Keratinocyte (primary cell): ENCODE measurements at regions not wholly inside any gene's neighbourhood (a gene's known extent, or its start where the extent isn't known, plus 50 kb on each side); places are given as distances from the start of the nearest gene placed in this dataset.
"Not testable (repeated sequence)": the region's sequence is repeated elsewhere in the genome, so short reads cannot be mapped to it uniquely, and the experiment has no call there.

Source experiments
- DNase-seq: peaks from one replicate; pipeline ENCODE4 v3.0.0-alpha.2; 2011; ENCODE audit warnings: low read depth, missing footprints, low spot score
- FAIRE-seq: peaks from 2 replicates; lab custom pipeline; 2011; peaks lifted over from hg19 to GRCh38; lab: Jason Lieb, UNC
- H2AFZ ChIP-seq: 2 replicates; pipeline ENCODE4 v1.6.0; 2012; ENCODE audit warnings: low read length, control low read depth, inconsistent platforms; ENCODE audit not compliant: control insufficient read depth
- H3K27ac ChIP-seq: 2 replicates; pipeline ENCODE4 v1.5.1; 2011; ENCODE audit warnings: low read length; ENCODE audit not compliant: control insufficient read depth, insufficient read depth
- H3K27me3 ChIP-seq: 3 replicates; pipeline ENCODE4 v1.6.0; 2011; ENCODE audit warnings: low read length; ENCODE audit not compliant: control insufficient read depth, insufficient read depth; ENCODE audit errors: extremely low read depth
- H3K36me3 ChIP-seq, 2 experiments: 2 replicates in 1 of 2; 3 replicates in 1 of 2; pipeline ENCODE4 v1.5.1; 2011; ENCODE audit warnings: low read length in 2 of 2, mild to moderate bottlenecking in 1 of 2; ENCODE audit not compliant: control insufficient read depth in 2 of 2, insufficient read depth in 2 of 2; ENCODE audit errors: extremely low read depth in 1 of 2
- H3K4me1 ChIP-seq: 3 replicates; pipeline ENCODE4 v1.5.1; 2011; ENCODE audit warnings: low read length; ENCODE audit not compliant: control insufficient read depth, insufficient read depth; ENCODE audit errors: extremely low read depth
- H3K4me2 ChIP-seq: 3 replicates; pipeline ENCODE4 v1.6.0; 2011; ENCODE audit warnings: low read depth, low read length; ENCODE audit not compliant: control insufficient read depth, insufficient read depth; ENCODE audit errors: extremely low read depth
- H3K4me3 ChIP-seq, 3 experiments: fragments of 200-600 bp in 1 of 3; sonication (generic) in 1 of 3; 2 replicates in 2 of 3; 3 replicates in 1 of 3; pipeline ENCODE4 v1.5.1; 2011 to 2016; ENCODE audit warnings: low read length in 3 of 3, mild to moderate bottlenecking in 3 of 3, control low read depth in 2 of 3, inconsistent platforms in 1 of 3, low read depth in 1 of 3, mixed read lengths in 1 of 3, mixed run types in 1 of 3, moderate library complexity in 1 of 3; ENCODE audit not compliant: control insufficient read depth in 2 of 3, insufficient read depth in 2 of 3; ENCODE audit errors: extremely low read depth in 1 of 3
- H3K79me2 ChIP-seq: 2 replicates; pipeline ENCODE4 v1.6.0; 2012; ENCODE audit warnings: low read length; ENCODE audit not compliant: control insufficient read depth, insufficient read depth
- H3K9ac ChIP-seq: 3 replicates; pipeline ENCODE4 v1.6.0; 2011; ENCODE audit warnings: low read length; ENCODE audit not compliant: control insufficient read depth, insufficient read depth; ENCODE audit errors: extremely low read depth
- H3K9me1 ChIP-seq: 3 replicates; pipeline ENCODE4 v1.6.0; 2011; ENCODE audit warnings: low read length; ENCODE audit not compliant: control insufficient read depth, insufficient read depth; ENCODE audit errors: extremely low read depth
- H3K9me3 ChIP-seq: 2 replicates; pipeline ENCODE4 v1.5.1; 2012; ENCODE audit warnings: low read depth, low read length; ENCODE audit not compliant: control insufficient read depth
- H4K20me1 ChIP-seq: 3 replicates; pipeline ENCODE4 v1.6.0; 2011; ENCODE audit warnings: low read length; ENCODE audit not compliant: control insufficient read depth, insufficient read depth; ENCODE audit errors: extremely low read depth
- EZH2 ChIP-seq: IDR thresholded peaks from one replicate; pipeline ENCODE4 v1.6.1; 2012; ENCODE audit warnings: inconsistent platforms, mild to moderate bottlenecking, low read length, moderate library complexity
- dilution Hi-C: fragments of 300-500 bp; cut with MboI; formaldehyde crosslinking; loops from one replicate; pipeline ENCODE4 v1.7.0; 2020; ENCODE audit warnings: low sequenced_read_pairs; ENCODE audit not compliant: extremely low pct_ligation_motif_present
- TF ChIP-seq, protein P1 (sequence below), 3 experiments: IDR thresholded peaks in 1 of 3; conservative IDR thresholded peaks in 1 of 3; optimal IDR thresholded peaks in 1 of 3; 2 replicates in 2 of 3; 3 replicates in 1 of 3; pipeline versions ENCODE3 to v1.5.1; 2011; ENCODE audit warnings: low read length in 3 of 3, mild to moderate bottlenecking in 3 of 3, moderate library complexity in 2 of 3, control low read depth in 1 of 3, inconsistent platforms in 1 of 3; ENCODE audit not compliant: insufficient read depth in 2 of 3; ENCODE audit errors: extremely low read depth in 1 of 3

GRCh38 chr20:48039514-48039913, 254.2 kb upstream of the SULF2 start:
- Histone ChIP-seq H3K4me2 (no peak overlapping the region), H3K27ac (no peak overlapping the region), H3K27me3 (no peaks in the 10 kb centered on the region), H4K20me1 (no peaks in the 10 kb centered on the region), H3K79me2 (no peaks in the 10 kb centered on the region), H3K9me1 (no peaks in the 10 kb centered on the region), H2AFZ (no peak overlapping the region), H3K4me3 (no peak overlapping the region), H3K36me3 (no peaks in the 10 kb centered on the region), H3K4me1 (no peaks in the 10 kb centered on the region), H3K9me3 (no peaks in the 10 kb centered on the region), H3K9ac (no peak overlapping the region)
- DNase-seq (no peak), FAIRE-seq (no peak)
- TF ChIP-seq, protein P1, sequence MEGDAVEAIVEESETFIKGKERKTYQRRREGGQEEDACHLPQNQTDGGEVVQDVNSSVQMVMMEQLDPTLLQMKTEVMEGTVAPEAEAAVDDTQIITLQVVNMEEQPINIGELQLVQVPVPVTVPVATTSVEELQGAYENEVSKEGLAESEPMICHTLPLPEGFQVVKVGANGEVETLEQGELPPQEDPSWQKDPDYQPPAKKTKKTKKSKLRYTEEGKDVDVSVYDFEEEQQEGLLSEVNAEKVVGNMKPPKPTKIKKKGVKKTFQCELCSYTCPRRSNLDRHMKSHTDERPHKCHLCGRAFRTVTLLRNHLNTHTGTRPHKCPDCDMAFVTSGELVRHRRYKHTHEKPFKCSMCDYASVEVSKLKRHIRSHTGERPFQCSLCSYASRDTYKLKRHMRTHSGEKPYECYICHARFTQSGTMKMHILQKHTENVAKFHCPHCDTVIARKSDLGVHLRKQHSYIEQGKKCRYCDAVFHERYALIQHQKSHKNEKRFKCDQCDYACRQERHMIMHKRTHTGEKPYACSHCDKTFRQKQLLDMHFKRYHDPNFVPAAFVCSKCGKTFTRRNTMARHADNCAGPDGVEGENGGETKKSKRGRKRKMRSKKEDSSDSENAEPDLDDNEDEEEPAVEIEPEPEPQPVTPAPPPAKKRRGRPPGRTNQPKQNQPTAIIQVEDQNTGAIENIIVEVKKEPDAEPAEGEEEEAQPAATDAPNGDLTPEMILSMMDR (optimal IDR thresholded peaks at IDR 0.05 in 1 of 3, IDR thresholded peaks at IDR 0.05 in 1 of 3, conservative IDR thresholded peaks at IDR 0.05 in 1 of 3; ENCODE audit: extremely low read depth in 1 of 3, insufficient read depth in 2 of 3, low read length in 3 of 3) = no peak
- no peak for TF ChIP-seq EZH2
- dilution Hi-C loops = no loop called here

- no peaks in the 10 kb centered on the region for H3K36me3 ChIP-seq
- H2AFZ ChIP-seq = no peak overlapping the region
- H3K79me2 ChIP-seq = no peaks in the 10 kb centered on the region
- TF ChIP-seq, protein P1 (optimal IDR thresholded peaks at IDR 0.05 in 1 of 3, IDR thresholded peaks at IDR 0.05 in 1 of 3, conservative IDR thresholded peaks at IDR 0.05 in 1 of 3; ENCODE audit: extremely low read depth in 1 of 3, insufficient read depth in 2 of 3, low read length in 3 of 3) = no peak
- TF ChIP-seq EZH2 = no peak
- no peak overlapping the region for H3K9ac ChIP-seq
- no peak for FAIRE-seq
- H3K4me1 ChIP-seq = no peaks in the 10 kb centered on the region
- no peaks in the 10 kb centered on the region for H3K27me3 ChIP-seq
- no peak overlapping the region for H3K4me2 ChIP-seq
- no peak for DNase-seq
- no peaks in the 10 kb centered on the region for H3K9me1 ChIP-seq
- H3K4me3 ChIP-seq = no peak overlapping the region
- H4K20me1 ChIP-seq = no peaks in the 10 kb centered on the region
- no peak overlapping the region for H3K27ac ChIP-seq
- H3K9me3 ChIP-seq = no peaks in the 10 kb centered on the region
- dilution Hi-C loops = no loop called here
Observed at GRCh38 chr20:48038713-48039112, 253.4 kb upstream of the SULF2 start.

GRCh38 chr20:48037798-48038197, 252.5 kb upstream of the SULF2 start:
- H3K9me1 ChIP-seq, H3K27ac ChIP-seq, FAIRE-seq, H3K9ac ChIP-seq, H3K36me3 ChIP-seq, H3K4me2 ChIP-seq, H4K20me1 ChIP-seq, H3K9me3 ChIP-seq, H3K79me2 ChIP-seq, H2AFZ ChIP-seq, dilution Hi-C loops, H3K27me3 ChIP-seq, H3K4me1 ChIP-seq, H3K4me3 ChIP-seq, DNase-seq: not testable (repeated sequence)
